MM.1S (cell line): ENCODE measurements at regions not wholly inside any gene's neighbourhood (a gene's known extent, or its start where the extent isn't known, plus 50 kb on each side); places are given as distances from the start of the nearest gene placed in this dataset.

ENCODE experiments used
- EZH2 ChIP-seq: fragments of 300-600 bp; sonication (generic); optimal IDR thresholded peaks from 2 replicates; pipeline ENCODE3; 2017; ENCODE audit warnings: low read depth, mild to moderate bottlenecking, antibody characterized with exemption, low read length, mixed read lengths
- EZH2phosphoT487 ChIP-seq: fragments of 300-600 bp; sonication (generic); IDR thresholded peaks from 2 replicates; pipeline ENCODE4 v1.6.1; 2018; ENCODE audit warnings: antibody characterized with exemption, low read length
- TF ChIP-seq, protein P1 (sequence below): fragments of 300-600 bp; sonication (generic); IDR thresholded peaks from 2 replicates; pipeline ENCODE4 v1.5.1; 2016; ENCODE audit warnings: antibody characterized with exemption, low read length, mixed read lengths

DNA sequence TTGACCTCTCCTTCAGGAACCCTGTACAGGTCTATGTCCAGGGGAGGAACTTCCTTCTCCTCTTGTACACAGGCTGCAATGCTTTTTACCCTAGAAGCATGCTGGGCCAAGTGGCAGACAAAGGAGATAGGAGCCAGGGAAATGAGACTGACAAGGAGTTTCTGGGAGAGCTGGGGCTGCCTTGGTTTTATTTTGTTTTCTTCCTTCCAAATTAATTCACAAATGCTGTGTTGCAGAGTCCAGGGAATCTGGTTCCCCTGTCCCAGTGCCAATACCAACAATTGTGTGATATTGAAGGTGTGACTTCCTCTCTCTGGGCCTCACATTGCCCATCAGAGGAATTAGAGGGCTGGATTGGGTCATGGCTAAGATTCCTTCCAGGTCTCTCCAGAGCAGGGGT is 224.8 kb upstream of the PPP2R3A start:
- TF ChIP-seq, protein P1, sequence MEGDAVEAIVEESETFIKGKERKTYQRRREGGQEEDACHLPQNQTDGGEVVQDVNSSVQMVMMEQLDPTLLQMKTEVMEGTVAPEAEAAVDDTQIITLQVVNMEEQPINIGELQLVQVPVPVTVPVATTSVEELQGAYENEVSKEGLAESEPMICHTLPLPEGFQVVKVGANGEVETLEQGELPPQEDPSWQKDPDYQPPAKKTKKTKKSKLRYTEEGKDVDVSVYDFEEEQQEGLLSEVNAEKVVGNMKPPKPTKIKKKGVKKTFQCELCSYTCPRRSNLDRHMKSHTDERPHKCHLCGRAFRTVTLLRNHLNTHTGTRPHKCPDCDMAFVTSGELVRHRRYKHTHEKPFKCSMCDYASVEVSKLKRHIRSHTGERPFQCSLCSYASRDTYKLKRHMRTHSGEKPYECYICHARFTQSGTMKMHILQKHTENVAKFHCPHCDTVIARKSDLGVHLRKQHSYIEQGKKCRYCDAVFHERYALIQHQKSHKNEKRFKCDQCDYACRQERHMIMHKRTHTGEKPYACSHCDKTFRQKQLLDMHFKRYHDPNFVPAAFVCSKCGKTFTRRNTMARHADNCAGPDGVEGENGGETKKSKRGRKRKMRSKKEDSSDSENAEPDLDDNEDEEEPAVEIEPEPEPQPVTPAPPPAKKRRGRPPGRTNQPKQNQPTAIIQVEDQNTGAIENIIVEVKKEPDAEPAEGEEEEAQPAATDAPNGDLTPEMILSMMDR: no peak
- no peak for TF ChIP-seq EZH2
- no peak for TF ChIP-seq EZH2phosphoT487
